Prostate gland (tissue), 2 donors: ENCODE measurements at regions not wholly inside any gene's neighbourhood (a gene's known extent, or its start where the extent isn't known, plus 50 kb on each side); places are given as distances from the start of the nearest gene placed in this dataset.

Source experiments
- DNase-seq: peaks from one replicate; pipeline ENCODE4 v3.0.0-alpha.2; 2019; ENCODE audit warnings: low spot score
- H3K27ac ChIP-seq, 2 donors: fragments of 200-600 bp; sonication (generic); 2 replicates each; pipeline ENCODE4 v1.5.1; 2017 to 2019
- H3K27me3 ChIP-seq: fragments of 200-600 bp; sonication (generic); replicated peaks from 2 replicates; pipeline ENCODE4 v1.5.1; 2019; ENCODE audit not compliant: insufficient read depth
- H3K36me3 ChIP-seq, 2 donors: fragments of 200-600 bp; sonication (generic); 1 replicate in 1 of 2; 2 replicates in 1 of 2; pipeline versions ENCODE4 v1.5.1 to v1.8.1; 2017 to 2019
- H3K4me1 ChIP-seq: fragments of 200-600 bp; sonication (generic); replicated peaks from 2 replicates; pipeline ENCODE4 v1.5.1; 2019
- H3K4me3 ChIP-seq, 2 donors: fragments of 200-600 bp; sonication (generic); 2 replicates each; pipeline ENCODE4 v1.5.1; 2017 to 2019
- H3K9me3 ChIP-seq: fragments of 200-600 bp; sonication (generic); 2 replicates; pipeline ENCODE4 v1.5.1; 2017
- CTCF ChIP-seq, 4 experiments: fragments of 200-600 bp in 2 of 4; fragments of 450-650 bp in 2 of 4; sonication (generic) in 2 of 4; IDR thresholded peaks; 1 replicate in 3 of 4; 2 replicates in 1 of 4; pipeline ENCODE4 v1.5.1; 2016 to 2019; ENCODE audit warnings: antibody characterized with exemption in 4 of 4, mild to moderate bottlenecking in 2 of 4, moderate library complexity in 2 of 4
- POLR2A ChIP-seq: fragments of 450-650 bp; IDR thresholded peaks from one replicate; pipeline ENCODE4 v1.6.1; 2016; ENCODE audit warnings: antibody characterized with exemption, mild to moderate bottlenecking
- POLR2AphosphoS5 ChIP-seq: sonication (generic); formaldehyde crosslinking; IDR thresholded peaks from one replicate; pipeline ENCODE4 v1.6.1; 2017; ENCODE audit warnings: antibody characterized with exemption
- WGBS: methylation state at CpG from one replicate; pipeline ENCODE4 v1.1.5; 2018; 5-methylcytosine and 5-hydroxymethylcytosine counted together
- intact Hi-C: fragments of 100-400 bp; cut with DNase I; formaldehyde crosslinking; loops from one replicate; pipeline ENCODE4 v1.14.2; 2022

GRCh38 chr12:83317595-83317994 is 630.9 kb downstream of the TMTC2 start:
- no peaks in the 10 kb centered on the region for H3K36me3 ChIP-seq
- no peaks in the 10 kb centered on the region for H3K27me3 ChIP-seq
- intact Hi-C loops = no loop called here
- no peaks in the 10 kb centered on the region for H3K4me1 ChIP-seq
- no peak overlapping the region for H3K27ac ChIP-seq
- H3K9me3 ChIP-seq = no peaks in the 10 kb centered on the region
- no peak for DNase-seq
- WGBS = 91% methylated on average over 3 of the region's 3 CpGs
- no peak for TF ChIP-seq POLR2AphosphoS5
- TF ChIP-seq POLR2A = no peak
- TF ChIP-seq CTCF (IDR thresholded peaks at IDR 0.05) = no peak
- no peak overlapping the region for H3K4me3 ChIP-seq

DNA sequence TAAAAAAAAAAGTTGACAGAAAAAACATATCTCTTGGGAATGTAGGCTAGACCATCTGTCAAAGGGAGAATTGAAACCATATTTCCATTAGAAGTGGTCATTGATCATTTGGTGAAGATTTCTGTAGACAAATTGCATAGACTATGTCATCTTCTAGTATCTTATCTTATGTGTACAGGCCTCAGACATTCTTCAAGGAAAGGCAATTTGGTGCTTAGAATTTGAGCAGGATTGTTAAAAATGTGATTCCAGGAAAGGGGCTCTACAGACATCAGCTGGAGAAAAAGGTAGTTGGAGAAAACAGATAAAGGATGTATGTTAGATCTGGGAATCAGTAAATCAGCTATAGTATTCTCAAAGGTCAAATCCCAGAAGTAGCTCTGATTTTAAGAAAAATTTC is 627.1 kb downstream of the TMTC2 start:
- H3K9me3 ChIP-seq = no peaks in the 10 kb centered on the region
- H3K36me3 ChIP-seq = no peaks in the 10 kb centered on the region
- H3K4me1 ChIP-seq = no peaks in the 10 kb centered on the region
- H3K27ac ChIP-seq = no peak overlapping the region
- intact Hi-C loops = no loop called here
- H3K27me3 ChIP-seq = no peaks in the 10 kb centered on the region
- no peak for DNase-seq
- no peak overlapping the region for H3K4me3 ChIP-seq
- no peak for TF ChIP-seq CTCF (IDR thresholded peaks at IDR 0.05)
- no peak for TF ChIP-seq POLR2AphosphoS5
- no peak for TF ChIP-seq POLR2A

GRCh38 chr12:83313322-83313721 is 626.6 kb downstream of the TMTC2 start:
- no peak overlapping the region for H3K27ac ChIP-seq
- DNase-seq = no peak
- TF ChIP-seq CTCF (IDR thresholded peaks at IDR 0.05) (no peak), POLR2A (no peak), POLR2AphosphoS5 (no peak)
- H3K4me1 ChIP-seq = no peaks in the 10 kb centered on the region
- intact Hi-C loops = no loop called here
- no peaks in the 10 kb centered on the region for H3K9me3 ChIP-seq
- H3K27me3 ChIP-seq = no peaks in the 10 kb centered on the region
- no peaks in the 10 kb centered on the region for H3K36me3 ChIP-seq
- no peak overlapping the region for H3K4me3 ChIP-seq
- 91% methylated on average over 2 of the region's 2 CpGs for WGBS

DNA sequence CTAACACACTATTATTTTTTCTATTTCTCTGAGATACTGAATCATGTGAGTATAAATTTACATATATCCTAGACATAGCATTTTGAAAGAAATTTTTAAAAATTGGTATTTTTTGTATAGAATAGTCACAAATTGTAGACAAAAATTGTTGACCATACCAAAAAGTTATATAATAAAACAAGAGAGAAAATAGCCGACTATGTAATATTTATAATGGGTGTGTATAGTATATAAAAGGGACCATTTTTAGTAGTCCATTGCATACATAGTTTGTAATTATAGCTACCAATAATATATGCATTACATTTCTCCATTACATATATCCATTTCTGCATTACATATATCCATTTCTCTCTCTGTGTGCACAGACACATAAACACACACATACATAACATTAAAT is 590.2 kb downstream of the TMTC2 start:
- no peak for DNase-seq
- Histone ChIP-seq H3K4me1 (no peaks in the 10 kb centered on the region), H3K4me3 (no peak overlapping the region), H3K36me3 (no peaks in the 10 kb centered on the region), H3K27me3 (no peaks in the 10 kb centered on the region), H3K27ac (no peak overlapping the region), H3K9me3 (no peaks in the 10 kb centered on the region)
- TF ChIP-seq CTCF (IDR thresholded peaks at IDR 0.05) = no peak
- no peak for TF ChIP-seq POLR2A
- no peak for TF ChIP-seq POLR2AphosphoS5
- 98% methylated on average over 1 of the region's 1 CpG for WGBS
- intact Hi-C loops = no loop called here

DNA sequence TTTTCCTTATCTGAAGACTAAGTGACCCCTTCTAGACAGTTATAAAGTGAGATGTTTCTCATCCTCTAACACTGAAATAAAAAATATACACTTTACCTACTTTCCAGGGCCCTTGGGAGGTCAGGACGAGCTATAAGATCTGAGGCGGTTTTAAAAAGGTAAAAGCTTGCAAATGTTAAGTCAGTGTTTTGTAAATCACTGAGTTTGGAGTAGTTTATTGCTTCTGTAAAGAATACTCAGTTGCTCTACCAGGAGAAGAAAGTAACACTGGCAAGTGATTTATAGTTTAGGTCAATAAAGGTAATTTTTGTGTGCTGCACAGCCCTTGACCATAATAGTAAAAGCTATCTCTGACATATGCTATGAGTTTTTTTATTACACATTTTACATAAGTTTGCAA is 584.5 kb downstream of the TMTC2 start:
- H3K27me3 ChIP-seq = no peaks in the 10 kb centered on the region
- WGBS = 24% methylated on average over 2 of the region's 2 CpGs
- DNase-seq = no peak
- no peaks in the 10 kb centered on the region for H3K9me3 ChIP-seq
- TF ChIP-seq CTCF (IDR thresholded peaks at IDR 0.05) (no peak), POLR2AphosphoS5 (no peak), POLR2A (no peak)
- no peaks in the 10 kb centered on the region for H3K36me3 ChIP-seq
- no peaks in the 10 kb centered on the region for H3K4me1 ChIP-seq
- intact Hi-C loops = no loop called here
- no peak overlapping the region for H3K4me3 ChIP-seq
- H3K27ac ChIP-seq = no peak overlapping the region
